WTC11 (cell line): ENCODE measurements at regions not wholly inside any gene's neighbourhood (a gene's known extent, or its start where the extent isn't known, plus 50 kb on each side); places are given as distances from the start of the nearest gene placed in this dataset.

Source experiments
- ETV6 ChIP-seq: sonication (generic); formaldehyde crosslinking; IDR thresholded peaks from 2 replicates; pipeline ENCODE4 v1.8.1; 2022; ENCODE audit warnings: mild to moderate bottlenecking, missing genetic modification reagents
- ZNF263 ChIP-seq: sonication (generic); formaldehyde crosslinking; IDR thresholded peaks from 2 replicates; pipeline ENCODE4 v1.8.1; 2022; ENCODE audit warnings: low read depth, mild to moderate bottlenecking, moderate library complexity, missing genetic modification reagents
- TF ChIP-seq, protein P1 (sequence below): sonication (generic); formaldehyde crosslinking; IDR thresholded peaks from 2 replicates; pipeline ENCODE4 v1.8.1; 2023; ENCODE audit warnings: mild to moderate bottlenecking, missing genetic modification reagents
- TF ChIP-seq, protein P2 (sequence below): fragments of 200-600 bp; IDR thresholded peaks from 2 replicates; pipeline ENCODE4 v1.8.0; 2022; ENCODE audit warnings: antibody characterized with exemption
- TF ChIP-seq, protein P3 (sequence below): sonication (generic); formaldehyde crosslinking; IDR thresholded peaks from 2 replicates; pipeline ENCODE4 v1.8.0; 2022; ENCODE audit warnings: mild to moderate bottlenecking, missing genetic modification reagents

DNA sequence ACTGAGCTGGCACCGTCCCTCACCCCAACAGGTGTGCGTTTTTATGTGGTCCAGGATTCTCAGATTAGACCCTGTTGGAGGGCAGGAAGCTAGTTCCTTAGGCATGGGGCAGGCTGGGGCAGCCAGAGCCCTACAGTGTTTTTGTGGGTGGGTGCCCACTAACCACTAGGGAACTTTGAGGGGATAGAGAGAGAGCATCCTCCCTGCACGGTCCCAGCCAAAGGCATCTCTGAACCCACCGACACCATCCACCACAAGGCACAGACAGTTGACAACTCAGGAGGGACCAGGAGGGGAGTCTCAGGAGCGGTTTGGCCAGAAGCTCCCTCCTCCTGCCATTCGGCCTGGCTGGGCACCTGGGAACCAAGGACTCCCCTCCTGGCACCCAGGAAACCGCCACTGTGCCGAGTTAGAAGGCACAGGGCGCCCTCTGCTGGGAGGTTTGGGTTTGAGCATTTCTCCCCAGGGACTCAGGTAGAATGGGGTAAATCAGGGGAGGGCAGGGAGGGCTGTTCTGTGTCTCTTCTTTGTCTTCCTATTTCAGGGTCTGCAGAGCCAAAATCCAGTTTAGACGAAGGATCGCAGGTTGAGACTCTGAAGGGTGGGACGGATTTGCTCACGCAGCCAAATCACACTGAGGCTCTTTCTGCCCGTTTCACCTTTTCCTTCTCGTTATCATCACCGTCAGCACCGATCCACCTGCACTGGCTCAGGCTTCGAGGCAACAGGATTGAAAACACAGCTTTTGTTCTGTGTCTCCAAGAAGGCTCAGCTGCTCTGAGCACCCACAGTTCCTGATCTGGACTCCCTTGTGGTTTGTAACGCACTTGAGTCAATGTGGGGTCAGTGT is 84.8 kb upstream of the COL13A1 start:
- TF ChIP-seq, protein P1, sequence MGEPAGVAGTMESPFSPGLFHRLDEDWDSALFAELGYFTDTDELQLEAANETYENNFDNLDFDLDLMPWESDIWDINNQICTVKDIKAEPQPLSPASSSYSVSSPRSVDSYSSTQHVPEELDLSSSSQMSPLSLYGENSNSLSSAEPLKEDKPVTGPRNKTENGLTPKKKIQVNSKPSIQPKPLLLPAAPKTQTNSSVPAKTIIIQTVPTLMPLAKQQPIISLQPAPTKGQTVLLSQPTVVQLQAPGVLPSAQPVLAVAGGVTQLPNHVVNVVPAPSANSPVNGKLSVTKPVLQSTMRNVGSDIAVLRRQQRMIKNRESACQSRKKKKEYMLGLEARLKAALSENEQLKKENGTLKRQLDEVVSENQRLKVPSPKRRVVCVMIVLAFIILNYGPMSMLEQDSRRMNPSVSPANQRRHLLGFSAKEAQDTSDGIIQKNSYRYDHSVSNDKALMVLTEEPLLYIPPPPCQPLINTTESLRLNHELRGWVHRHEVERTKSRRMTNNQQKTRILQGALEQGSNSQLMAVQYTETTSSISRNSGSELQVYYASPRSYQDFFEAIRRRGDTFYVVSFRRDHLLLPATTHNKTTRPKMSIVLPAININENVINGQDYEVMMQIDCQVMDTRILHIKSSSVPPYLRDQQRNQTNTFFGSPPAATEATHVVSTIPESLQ (CRISPR knock-in tag) = no peak
- TF ChIP-seq, protein P2, sequence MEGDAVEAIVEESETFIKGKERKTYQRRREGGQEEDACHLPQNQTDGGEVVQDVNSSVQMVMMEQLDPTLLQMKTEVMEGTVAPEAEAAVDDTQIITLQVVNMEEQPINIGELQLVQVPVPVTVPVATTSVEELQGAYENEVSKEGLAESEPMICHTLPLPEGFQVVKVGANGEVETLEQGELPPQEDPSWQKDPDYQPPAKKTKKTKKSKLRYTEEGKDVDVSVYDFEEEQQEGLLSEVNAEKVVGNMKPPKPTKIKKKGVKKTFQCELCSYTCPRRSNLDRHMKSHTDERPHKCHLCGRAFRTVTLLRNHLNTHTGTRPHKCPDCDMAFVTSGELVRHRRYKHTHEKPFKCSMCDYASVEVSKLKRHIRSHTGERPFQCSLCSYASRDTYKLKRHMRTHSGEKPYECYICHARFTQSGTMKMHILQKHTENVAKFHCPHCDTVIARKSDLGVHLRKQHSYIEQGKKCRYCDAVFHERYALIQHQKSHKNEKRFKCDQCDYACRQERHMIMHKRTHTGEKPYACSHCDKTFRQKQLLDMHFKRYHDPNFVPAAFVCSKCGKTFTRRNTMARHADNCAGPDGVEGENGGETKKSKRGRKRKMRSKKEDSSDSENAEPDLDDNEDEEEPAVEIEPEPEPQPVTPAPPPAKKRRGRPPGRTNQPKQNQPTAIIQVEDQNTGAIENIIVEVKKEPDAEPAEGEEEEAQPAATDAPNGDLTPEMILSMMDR = peak; percentile 80
- TF ChIP-seq, protein P3, sequence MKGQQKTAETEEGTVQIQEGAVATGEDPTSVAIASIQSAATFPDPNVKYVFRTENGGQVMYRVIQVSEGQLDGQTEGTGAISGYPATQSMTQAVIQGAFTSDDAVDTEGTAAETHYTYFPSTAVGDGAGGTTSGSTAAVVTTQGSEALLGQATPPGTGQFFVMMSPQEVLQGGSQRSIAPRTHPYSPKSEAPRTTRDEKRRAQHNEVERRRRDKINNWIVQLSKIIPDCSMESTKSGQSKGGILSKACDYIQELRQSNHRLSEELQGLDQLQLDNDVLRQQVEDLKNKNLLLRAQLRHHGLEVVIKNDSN (CRISPR knock-in tag) = no peak
- TF ChIP-seq ETV6 (CRISPR knock-in tag) = no peak
- no peak for TF ChIP-seq ZNF263 (CRISPR knock-in tag)
